PFSK-1 (cell line): ENCODE measurements at regions not wholly inside any gene's neighbourhood (a gene's known extent, or its start where the extent isn't known, plus 50 kb on each side); places are given as distances from the start of the nearest gene placed in this dataset.

Experiments used
- FOXP2 ChIP-seq: optimal IDR thresholded peaks from 2 replicates; pipeline ENCODE3; 2011; ENCODE audit warnings: borderline replicate concordance, control low read depth, inconsistent platforms; ENCODE audit not compliant: insufficient read depth; ENCODE audit errors: extremely low read length, extremely low read depth
- POLR2AphosphoS5 ChIP-seq: IDR thresholded peaks from 2 replicates; pipeline ENCODE4 v1.6.1; 2012; ENCODE audit warnings: low read depth, mild to moderate bottlenecking, control low read depth, low read length, moderate library complexity
- REST ChIP-seq, 2 experiments: IDR thresholded peaks; 2 replicates each; pipeline versions ENCODE4 v1.6.1 to v1.8.0; 2011 to 2012; ENCODE audit warnings: low read depth in 2 of 2, low read length in 2 of 2, control low read depth in 1 of 2, inconsistent platforms in 1 of 2, mild to moderate bottlenecking in 1 of 2, moderate library complexity in 1 of 2; ENCODE audit not compliant: insufficient read depth in 1 of 2
- SIN3A ChIP-seq: IDR thresholded peaks from 2 replicates; pipeline ENCODE4 v1.6.1; 2012; ENCODE audit warnings: mild to moderate bottlenecking, low read length, moderate library complexity, borderline replicate concordance; ENCODE audit not compliant: insufficient read depth

GRCh38 chr1:191358724-191359123 lies 799.5 kb upstream of the RGS18 start:
- TF ChIP-seq FOXP2, result no peak
- TF ChIP-seq POLR2AphosphoS5, result no peak
- TF ChIP-seq SIN3A, result no peak
- TF ChIP-seq REST (IDR thresholded peaks at IDR 0.05; ENCODE audit: insufficient read depth in 1 of 2, low read depth in 2 of 2, low read length in 2 of 2), result no peak
